ENCODE measurements at regions not wholly inside any gene's neighbourhood (a gene's known extent, or its start where the extent isn't known, plus 50 kb on each side); places are given as distances from the start of the nearest gene placed in this dataset.

DNA sequence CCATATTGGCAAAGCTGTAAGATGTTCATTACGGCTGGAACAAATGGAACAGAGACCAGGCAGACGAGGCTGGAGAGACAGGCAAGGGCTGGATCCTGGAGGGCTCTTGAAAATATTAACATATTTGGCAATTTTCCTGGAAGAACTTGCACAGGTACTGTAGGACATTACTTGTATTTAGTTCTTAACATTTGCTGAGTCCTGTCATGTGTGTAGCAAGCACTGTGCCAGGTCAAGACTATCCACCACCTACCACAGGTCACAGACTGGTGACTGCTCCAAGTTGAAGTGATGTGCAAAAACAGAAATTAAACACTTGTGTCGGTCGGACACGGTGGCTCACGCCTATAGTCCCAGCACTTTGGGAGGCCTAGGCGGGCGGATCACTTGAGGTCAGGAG, 58.7 kb upstream of the TNRC6B start:
- TF ChIP-seq, protein P1, sequence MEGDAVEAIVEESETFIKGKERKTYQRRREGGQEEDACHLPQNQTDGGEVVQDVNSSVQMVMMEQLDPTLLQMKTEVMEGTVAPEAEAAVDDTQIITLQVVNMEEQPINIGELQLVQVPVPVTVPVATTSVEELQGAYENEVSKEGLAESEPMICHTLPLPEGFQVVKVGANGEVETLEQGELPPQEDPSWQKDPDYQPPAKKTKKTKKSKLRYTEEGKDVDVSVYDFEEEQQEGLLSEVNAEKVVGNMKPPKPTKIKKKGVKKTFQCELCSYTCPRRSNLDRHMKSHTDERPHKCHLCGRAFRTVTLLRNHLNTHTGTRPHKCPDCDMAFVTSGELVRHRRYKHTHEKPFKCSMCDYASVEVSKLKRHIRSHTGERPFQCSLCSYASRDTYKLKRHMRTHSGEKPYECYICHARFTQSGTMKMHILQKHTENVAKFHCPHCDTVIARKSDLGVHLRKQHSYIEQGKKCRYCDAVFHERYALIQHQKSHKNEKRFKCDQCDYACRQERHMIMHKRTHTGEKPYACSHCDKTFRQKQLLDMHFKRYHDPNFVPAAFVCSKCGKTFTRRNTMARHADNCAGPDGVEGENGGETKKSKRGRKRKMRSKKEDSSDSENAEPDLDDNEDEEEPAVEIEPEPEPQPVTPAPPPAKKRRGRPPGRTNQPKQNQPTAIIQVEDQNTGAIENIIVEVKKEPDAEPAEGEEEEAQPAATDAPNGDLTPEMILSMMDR (IDR thresholded peaks at IDR 0.05): no peak
- TF ChIP-seq POLR2A (IDR thresholded peaks at IDR 0.05): no peak
